ENCODE measurements at regions not wholly inside any gene's neighbourhood (a gene's known extent, or its start where the extent isn't known, plus 50 kb on each side); places are given as distances from the start of the nearest gene placed in this dataset.

GRCh38 chr15:92565351-92566125, 90.0 kb downstream of the FAM174B start:
- DNase-seq (ENCODE audit: low spot score), result no peak

GRCh38 chr15:92561754-92562153, 93.8 kb downstream of the FAM174B start:
- no peak for DNase-seq (ENCODE audit: low spot score)

DNA sequence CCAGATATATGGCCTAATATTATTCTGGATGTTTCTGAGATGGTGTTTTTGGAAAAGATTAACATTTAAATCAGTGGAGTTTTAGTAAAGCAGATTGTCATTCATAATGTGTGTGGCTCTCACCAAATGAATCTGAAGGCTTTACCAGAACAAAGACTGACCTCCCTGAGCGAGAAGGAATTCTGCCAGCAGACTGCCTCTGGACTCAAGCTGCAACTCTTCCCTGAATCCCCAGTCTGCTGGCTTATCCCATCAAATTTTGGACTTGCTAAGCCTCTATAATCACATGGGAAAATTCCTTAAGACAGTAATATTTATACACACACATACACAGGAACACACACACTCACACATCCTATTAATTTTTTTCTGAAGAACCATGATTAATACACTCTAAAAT, 102.3 kb downstream of the FAM174B start:
- DNase-seq (ENCODE audit: low spot score), result no peak

DNA sequence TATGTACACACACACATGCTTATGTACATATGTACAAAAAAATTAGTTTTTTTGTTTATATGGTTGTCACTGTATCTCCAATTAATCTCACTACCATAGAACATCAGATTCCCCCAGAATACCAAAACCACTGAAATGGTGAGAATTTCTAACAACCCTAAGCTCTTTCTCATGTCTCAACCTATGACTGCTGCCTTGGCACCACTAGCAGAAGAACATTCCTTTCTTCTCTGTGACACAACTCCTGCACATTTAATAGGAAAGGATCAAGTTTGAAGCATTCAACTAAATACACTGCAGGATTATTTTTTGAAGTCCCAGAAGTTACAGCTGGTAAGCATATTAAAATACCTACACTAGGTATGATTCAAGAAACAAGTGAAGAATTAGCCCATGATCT, 109.6 kb downstream of the FAM174B start:
- no peak for DNase-seq (ENCODE audit: low spot score)

- DNase-seq (ENCODE audit: low spot score), result no peak
Observed at GRCh38 chr15:92541291-92542200, 114.0 kb downstream of the FAM174B start.

- DNase-seq (ENCODE audit: low spot score), result no peak
Observed at GRCh38 chr15:92538115-92538514, 117.5 kb downstream of the FAM174B start.

- DNase-seq (ENCODE audit: low spot score), result no peak
Observed at GRCh38 chr15:92533298-92533697, 122.3 kb downstream of the FAM174B start.

DNA sequence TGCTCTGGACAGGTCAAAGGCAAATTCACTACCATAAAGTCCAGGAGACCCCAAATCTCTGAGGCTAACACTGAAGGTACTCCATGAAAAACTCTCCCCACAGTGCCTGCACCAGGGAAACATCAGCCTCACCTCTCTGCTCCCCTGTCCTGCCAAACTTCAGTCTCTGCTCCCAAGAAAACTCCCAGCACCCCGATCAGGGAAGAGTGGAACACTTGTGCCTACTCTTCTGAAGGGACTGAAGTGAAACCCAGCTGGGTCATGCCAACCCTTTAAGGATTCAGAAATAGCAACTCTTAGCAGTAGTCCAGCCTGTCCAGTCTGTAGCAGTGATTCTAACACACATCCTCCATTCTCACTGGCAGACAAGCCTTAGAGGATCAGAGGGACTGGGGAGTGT, 124.2 kb downstream of the FAM174B start:
- no peak for DNase-seq (ENCODE audit: low spot score)

DNA sequence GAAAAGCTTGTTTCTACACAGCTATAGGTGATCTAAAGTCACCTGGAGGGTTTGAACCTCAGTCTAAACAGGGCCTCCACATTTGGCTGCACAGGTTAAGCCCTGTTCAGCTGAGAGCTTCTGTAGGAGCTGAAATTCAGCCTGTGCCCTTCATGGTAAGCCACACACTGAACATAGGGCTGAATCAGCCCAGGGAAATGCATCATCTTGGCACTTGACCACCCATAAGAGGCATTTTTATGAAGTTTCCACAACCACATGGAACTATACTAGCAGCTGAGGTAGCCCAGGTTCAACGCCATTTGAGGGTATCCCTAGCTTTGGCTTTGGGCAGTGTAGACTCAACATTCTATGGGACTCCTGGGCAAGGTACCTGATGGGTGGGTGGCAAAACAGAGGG, 126.8 kb downstream of the FAM174B start:
- no peak for DNase-seq (ENCODE audit: low spot score)

- no peak for DNase-seq (ENCODE audit: low spot score)
Observed at GRCh38 chr15:92527197-92527596, 128.4 kb downstream of the FAM174B start.

GRCh38 chr15:92525758-92526245, 129.8 kb downstream of the FAM174B start:
- DNase-seq (ENCODE audit: low spot score), result no peak

GRCh38 chr15:92524874-92525565, 130.6 kb downstream of the FAM174B start:
- no peak for DNase-seq (ENCODE audit: low spot score)

DNA sequence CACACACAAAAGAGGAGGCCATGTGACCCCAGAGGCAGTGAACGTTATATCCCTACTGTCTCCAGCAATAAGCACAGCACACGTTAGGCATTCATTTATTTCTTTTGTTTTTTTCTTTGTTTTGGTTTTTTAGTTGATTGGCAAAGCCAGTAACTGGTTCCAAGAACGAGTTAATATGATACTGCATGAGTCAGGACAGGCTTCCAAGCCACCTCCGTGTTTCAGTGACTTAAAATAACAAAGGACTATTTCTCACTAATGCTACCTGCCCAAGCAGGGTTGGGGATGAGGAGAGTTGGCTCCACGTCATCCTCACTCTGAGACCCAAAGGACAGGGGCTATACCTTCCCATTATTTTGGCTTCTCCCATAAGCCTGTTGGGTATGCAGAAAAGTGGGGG, 130.5 kb downstream of the ST8SIA2 start:
- DNase-seq (ENCODE audit: low spot score), result no peak

DNA sequence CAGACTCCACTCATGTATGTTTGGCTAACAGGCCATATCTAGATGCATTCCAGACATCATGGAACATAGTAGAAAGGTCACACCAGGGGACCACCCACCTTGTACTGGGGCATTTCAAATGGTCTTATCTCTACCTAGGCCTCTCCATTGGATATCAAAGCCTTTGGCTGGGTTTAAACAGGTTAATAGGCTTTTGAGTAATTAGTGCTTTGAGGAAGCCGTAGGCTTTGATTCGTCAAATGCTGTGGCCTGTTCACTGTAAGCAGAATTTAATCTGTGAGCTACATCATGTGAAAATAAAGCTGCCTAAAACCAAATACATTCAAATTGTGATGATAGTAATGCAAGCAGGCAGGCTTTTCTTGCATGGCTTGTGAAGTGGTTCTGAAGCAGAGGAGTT, 129.5 kb downstream of the ST8SIA2 start:
- no peak for DNase-seq (ENCODE audit: low spot score)

GRCh38 chr15:92521624-92522008, 127.9 kb downstream of the ST8SIA2 start:
- DNase-seq (ENCODE audit: low spot score), result peak; percentile 67

DNA sequence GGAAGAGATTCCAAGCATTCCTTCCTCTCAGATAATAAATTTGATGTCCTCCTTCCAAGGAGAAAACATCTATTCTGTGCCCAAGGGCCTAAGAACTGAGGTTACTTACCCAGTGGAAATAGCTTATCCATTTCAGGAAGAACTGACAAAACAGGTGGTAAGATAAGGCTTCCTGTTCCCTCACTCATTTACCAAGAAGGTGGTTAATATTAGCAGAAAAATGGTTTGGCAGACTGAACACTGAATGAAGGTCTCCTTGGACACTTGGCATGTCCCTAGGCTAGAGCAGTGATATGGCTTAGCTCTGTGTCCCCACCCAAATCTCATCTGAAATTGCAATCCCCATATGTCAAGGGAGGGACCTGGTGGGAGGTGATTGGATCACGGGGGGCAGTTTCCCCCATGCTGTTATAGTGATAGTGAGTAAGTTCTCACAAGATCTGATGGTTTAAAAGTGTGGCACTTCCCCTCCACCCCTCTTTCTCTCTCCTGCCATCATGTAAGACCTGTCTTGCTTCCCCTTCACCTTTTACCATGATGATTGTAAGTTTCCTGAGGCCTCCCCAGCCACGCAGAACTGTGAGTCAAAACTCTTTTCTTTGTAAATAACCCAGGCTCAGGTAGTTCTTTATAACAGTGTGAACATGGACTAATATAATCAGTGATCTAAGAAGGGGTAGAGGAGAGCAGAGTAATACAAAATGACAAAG, 127.4 kb downstream of the ST8SIA2 start:
- no peak for DNase-seq (ENCODE audit: low spot score)

- DNase-seq (ENCODE audit: low spot score), result no peak
Observed at GRCh38 chr15:92519709-92520108, 126.0 kb downstream of the ST8SIA2 start.

All from ecto neural progenitor cell (in vitro differentiated cells).